HG03457 (cell line): ENCODE measurements at regions not wholly inside any gene's neighbourhood (a gene's known extent, or its start where the extent isn't known, plus 50 kb on each side); places are given as distances from the start of the nearest gene placed in this dataset.

Experiments
- ATAC-seq: cut with Tn5 transposase; IDR thresholded peaks from one replicate; pipeline ENCODE4 v1.9.1; 2021; ENCODE audit warnings: moderate number of reproducible peaks; ENCODE audit not compliant: unreplicated experiment

- ATAC-seq = no peak
Observed at GRCh38 chr14:53896726-53897125, 59.9 kb downstream of the BMP4 start.

- peak; percentile 65 for ATAC-seq
Observed at GRCh38 chr14:53894456-53894855, 62.2 kb downstream of the BMP4 start.

GRCh38 chr14:53893374-53893773 lies 63.3 kb downstream of the BMP4 start:
- ATAC-seq = no peak

GRCh38 chr14:53890611-53891101 lies 66.0 kb downstream of the BMP4 start:
- no peak for ATAC-seq

- ATAC-seq = no peak
Observed at GRCh38 chr14:53888535-53889386, 67.9 kb downstream of the BMP4 start.

GRCh38 chr14:53885136-53885640 lies 71.4 kb downstream of the BMP4 start:
- ATAC-seq = no peak

- ATAC-seq = no peak
Observed at GRCh38 chr14:53884601-53885000, 72.0 kb downstream of the BMP4 start.

GRCh38 chr14:53883739-53884138 lies 72.9 kb downstream of the BMP4 start:
- no peak for ATAC-seq

GRCh38 chr14:53882684-53883083 lies 73.9 kb downstream of the BMP4 start:
- no peak for ATAC-seq

- ATAC-seq = no peak
Observed at GRCh38 chr14:53881921-53882320, 74.7 kb downstream of the BMP4 start.

- ATAC-seq = no peak
Observed at GRCh38 chr14:53881161-53881871, 75.3 kb downstream of the BMP4 start.

GRCh38 chr14:53880761-53881160 lies 75.9 kb downstream of the BMP4 start:
- no peak for ATAC-seq

- no peak for ATAC-seq
Observed at GRCh38 chr14:53879747-53880146, 76.9 kb downstream of the BMP4 start.

- no peak for ATAC-seq
Observed at GRCh38 chr14:53879022-53879686, 77.5 kb downstream of the BMP4 start.

GRCh38 chr14:53875324-53875897 lies 81.2 kb downstream of the BMP4 start:
- ATAC-seq = no peak

GRCh38 chr14:53874704-53875103 lies 81.9 kb downstream of the BMP4 start:
- no peak for ATAC-seq

GRCh38 chr14:53872681-53873089 lies 83.9 kb downstream of the BMP4 start:
- no peak for ATAC-seq

- ATAC-seq = no peak
Observed at GRCh38 chr14:53871951-53872350, 84.7 kb downstream of the BMP4 start.

- ATAC-seq = no peak
Observed at GRCh38 chr14:53871011-53871410, 85.6 kb downstream of the BMP4 start.

GRCh38 chr14:53865711-53866110 lies 90.9 kb downstream of the BMP4 start:
- ATAC-seq = no peak

- ATAC-seq = no peak
Observed at GRCh38 chr14:53861781-53862180, 94.8 kb downstream of the BMP4 start.
